WERI-Rb-1 (cell line): ENCODE measurements at regions not wholly inside any gene's neighbourhood (a gene's known extent, or its start where the extent isn't known, plus 50 kb on each side); places are given as distances from the start of the nearest gene placed in this dataset.

Experiments used
- DNase-seq: peaks from one replicate; pipeline ENCODE4 v3.0.0-alpha.2; 2020
- H3K27ac ChIP-seq: fragments of 250-450 bp; sonication (Bioruptor Pico); 2 replicates; pipeline ENCODE4 v1.5.1; 2020; ENCODE audit warnings: mild to moderate bottlenecking, moderate library complexity
- H3K27me3 ChIP-seq: fragments of 250-450 bp; sonication (Bioruptor Pico); 2 replicates; pipeline ENCODE4 v1.5.1; 2021; ENCODE audit warnings: mild to moderate bottlenecking, low read depth, moderate library complexity; ENCODE audit not compliant: insufficient read depth, severe bottlenecking
- H3K36me3 ChIP-seq: fragments of 250-450 bp; sonication (Bioruptor Pico); 2 replicates; pipeline ENCODE4 v1.5.1; 2020; ENCODE audit warnings: mild to moderate bottlenecking, moderate library complexity
- H3K4me3 ChIP-seq: 2 replicates; pipeline ENCODE4 v1.5.1; 2011; ENCODE audit warnings: low read depth, mild to moderate bottlenecking, control low read depth, low read length
- H3K9me3 ChIP-seq: fragments of 250-450 bp; sonication (Bioruptor Pico); 2 replicates; pipeline ENCODE4 v1.5.1; 2021; ENCODE audit warnings: mild to moderate bottlenecking, moderate library complexity; ENCODE audit not compliant: severe bottlenecking
- TF ChIP-seq, protein P1 (sequence below): IDR thresholded peaks from 2 replicates; pipeline ENCODE4 v1.5.1; 2011; ENCODE audit warnings: low read depth, mild to moderate bottlenecking, control low read depth, inconsistent platforms, low read length

- TF ChIP-seq, protein P1, sequence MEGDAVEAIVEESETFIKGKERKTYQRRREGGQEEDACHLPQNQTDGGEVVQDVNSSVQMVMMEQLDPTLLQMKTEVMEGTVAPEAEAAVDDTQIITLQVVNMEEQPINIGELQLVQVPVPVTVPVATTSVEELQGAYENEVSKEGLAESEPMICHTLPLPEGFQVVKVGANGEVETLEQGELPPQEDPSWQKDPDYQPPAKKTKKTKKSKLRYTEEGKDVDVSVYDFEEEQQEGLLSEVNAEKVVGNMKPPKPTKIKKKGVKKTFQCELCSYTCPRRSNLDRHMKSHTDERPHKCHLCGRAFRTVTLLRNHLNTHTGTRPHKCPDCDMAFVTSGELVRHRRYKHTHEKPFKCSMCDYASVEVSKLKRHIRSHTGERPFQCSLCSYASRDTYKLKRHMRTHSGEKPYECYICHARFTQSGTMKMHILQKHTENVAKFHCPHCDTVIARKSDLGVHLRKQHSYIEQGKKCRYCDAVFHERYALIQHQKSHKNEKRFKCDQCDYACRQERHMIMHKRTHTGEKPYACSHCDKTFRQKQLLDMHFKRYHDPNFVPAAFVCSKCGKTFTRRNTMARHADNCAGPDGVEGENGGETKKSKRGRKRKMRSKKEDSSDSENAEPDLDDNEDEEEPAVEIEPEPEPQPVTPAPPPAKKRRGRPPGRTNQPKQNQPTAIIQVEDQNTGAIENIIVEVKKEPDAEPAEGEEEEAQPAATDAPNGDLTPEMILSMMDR, result no peak
- Histone ChIP-seq H3K4me3 (no peak overlapping the region), H3K9me3 (no peaks in the 10 kb centered on the region), H3K36me3 (no peaks in the 10 kb centered on the region), H3K27ac (no peak overlapping the region), H3K27me3 (no peaks in the 10 kb centered on the region)
- no peak for DNase-seq
These were observed 137.7 kb downstream of the DKK1 start for GRCh38 chr10:52451817-52452216.

- Histone ChIP-seq H3K4me3 (no peak overlapping the region), H3K27me3 (no peaks in the 10 kb centered on the region), H3K36me3 (no peaks in the 10 kb centered on the region), H3K9me3 (no peaks in the 10 kb centered on the region), H3K27ac (no peak overlapping the region)
- TF ChIP-seq, protein P1, result no peak
- no peak for DNase-seq
These were observed 138.8 kb downstream of the DKK1 start for GRCh38 chr10:52452600-52453493.

- Histone ChIP-seq H3K27me3 (no peaks in the 10 kb centered on the region), H3K9me3 (no peaks in the 10 kb centered on the region), H3K4me3 (no peak overlapping the region), H3K36me3 (no peaks in the 10 kb centered on the region), H3K27ac (no peak overlapping the region)
- TF ChIP-seq, protein P1, result no peak
- no peak for DNase-seq
These were observed 139.4 kb downstream of the DKK1 start for GRCh38 chr10:52453501-52453900.

DNA sequence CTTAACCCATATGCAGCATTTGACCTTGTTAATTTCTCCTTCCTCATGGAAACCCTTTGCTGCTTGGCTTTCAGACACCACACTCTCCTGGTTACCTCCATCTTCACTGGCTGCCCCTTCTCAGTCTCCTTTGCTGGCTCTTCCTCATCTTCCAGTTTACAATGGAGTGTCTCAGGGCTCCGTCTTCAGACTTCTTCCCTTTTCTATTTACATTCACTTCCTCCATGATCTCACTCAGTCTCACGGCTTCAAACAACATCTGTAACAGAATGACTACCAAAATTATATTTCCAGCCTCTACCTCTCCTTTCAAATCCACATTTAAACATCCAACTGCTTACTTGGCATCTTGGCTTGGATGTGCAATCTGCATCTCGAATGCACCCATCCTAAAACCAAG lies 140.4 kb downstream of the DKK1 start:
- Histone ChIP-seq H3K9me3 (no peaks in the 10 kb centered on the region), H3K36me3 (no peaks in the 10 kb centered on the region), H3K4me3 (no peak overlapping the region), H3K27ac (no peak overlapping the region), H3K27me3 (no peaks in the 10 kb centered on the region)
- TF ChIP-seq, protein P1, result no peak
- DNase-seq, result no peak

GRCh38 chr10:52455098-52455497 lies 141.0 kb downstream of the DKK1 start:
- Histone ChIP-seq H3K9me3 (no peaks in the 10 kb centered on the region), H3K36me3 (no peaks in the 10 kb centered on the region), H3K27me3 (no peaks in the 10 kb centered on the region), H3K27ac (no peak overlapping the region), H3K4me3 (no peak overlapping the region)
- TF ChIP-seq, protein P1, result no peak
- no peak for DNase-seq
